Spleen (tissue), 11 donors: ENCODE measurements at regions not wholly inside any gene's neighbourhood (a gene's known extent, or its start where the extent isn't known, plus 50 kb on each side); places are given as distances from the start of the nearest gene placed in this dataset.

Source experiments
- DNase-seq: peaks from one replicate; pipeline ENCODE4 v3.0.0-alpha.2; 2020
- H3K27ac ChIP-seq, 8 donors: fragments of 200-600 bp; sonication (generic) in 7 of 8; 1 replicate in 4 of 8; 2 replicates in 4 of 8; pipeline versions ENCODE4 v1.5.0 to v1.8.0; 2016 to 2021; ENCODE audit warnings: inconsistent platforms in 4 of 8, mild to moderate bottlenecking in 4 of 8, moderate library complexity in 1 of 8
- H3K27me3 ChIP-seq, 7 donors: fragments of 200-600 bp; sonication (generic) in 6 of 7; replicated peaks in 1 of 7; 1 replicate in 4 of 7; 2 replicates in 3 of 7; pipeline versions ENCODE4 v1.5.0 to v1.8.0; 2016 to 2021; ENCODE audit warnings: inconsistent platforms in 3 of 7, mild to moderate bottlenecking in 1 of 7
- H3K36me3 ChIP-seq, 6 donors: fragments of 200-600 bp; sonication (generic) in 5 of 6; 1 replicate in 4 of 6; 2 replicates in 2 of 6; pipeline versions ENCODE4 v1.5.0 to v1.8.0; 2016 to 2021; ENCODE audit warnings: inconsistent platforms in 2 of 6
- H3K4me1 ChIP-seq, 6 donors: fragments of 200-600 bp; sonication (generic) in 5 of 6; 1 replicate in 3 of 6; 2 replicates in 3 of 6; pipeline versions ENCODE4 v1.5.0 to v1.8.0; 2016 to 2021; ENCODE audit warnings: inconsistent platforms in 3 of 6
- H3K4me3 ChIP-seq, 8 donors: fragments of 200-600 bp; sonication (generic) in 7 of 8; 1 replicate in 4 of 8; 2 replicates in 4 of 8; pipeline versions ENCODE4 v1.5.0 to v1.8.0; 2016 to 2021; ENCODE audit warnings: inconsistent platforms in 4 of 8, mild to moderate bottlenecking in 4 of 8, moderate library complexity in 2 of 8
- H3K9me3 ChIP-seq, 8 donors: fragments of 200-600 bp; sonication (generic) in 7 of 8; 1 replicate in 4 of 8; 2 replicates in 4 of 8; pipeline versions ENCODE4 v1.5.0 to v1.8.0; 2016 to 2021; ENCODE audit warnings: inconsistent platforms in 4 of 8
- CTCF ChIP-seq, 11 experiments: fragments of 200-600 bp in 7 of 11; fragments of 450-650 bp in 4 of 11; sonication (generic) in 4 of 11; IDR thresholded peaks in 8 of 11; conservative IDR thresholded peaks in 3 of 11; 1 replicate in 7 of 11; 2 replicates in 4 of 11; pipeline versions ENCODE4 v1.4.0 to v1.8.0; 2016 to 2021; ENCODE audit warnings: antibody characterized with exemption in 11 of 11, inconsistent platforms in 4 of 11, mild to moderate bottlenecking in 1 of 11
- POLR2A ChIP-seq, 3 donors: fragments of 450-650 bp; IDR thresholded peaks; one replicate each; pipeline ENCODE4 v1.5.1; 2017; ENCODE audit warnings: antibody characterized with exemption in 3 of 3, mild to moderate bottlenecking in 1 of 3
- POLR2AphosphoS5 ChIP-seq, 3 donors: sonication (generic); formaldehyde crosslinking; IDR thresholded peaks; one replicate each; pipeline ENCODE4 v1.5.1; 2017; ENCODE audit warnings: antibody characterized with exemption in 3 of 3
- WGBS, 5 donors: extraction: QIAGEN DNeasy Blood & Tissue Kit in 3 of 5; methylation state at CpG; one replicate each; pipeline versions ENCODE4 v1.1.5 to v1.1.7; 2013 to 2018; 5-methylcytosine and 5-hydroxymethylcytosine counted together
- intact Hi-C: fragments of 100-400 bp; cut with DNase I; formaldehyde crosslinking; loops from one replicate; pipeline ENCODE4 v1.15.0; 2023; ENCODE audit warnings: low total_unique reads
- donor health status: healthy with polysubstance abuse.
- donor health status: DM: no; HTN: no; CAD: no; lungs with moderate emphysema.
- donor health status: DM: no; HTN: no; CAD: no.
- donor health status: Bipolar disorder and iron deficiency.
- donor health status: healthy.
- donor health status: DM: no; HTN: no; CAD: no.
- donor health status: DM: yes; HTN: yes; CAD: no.

GRCh38 chr18:47403317-47403716 is 151.9 kb upstream of the SKOR2 start:
- intact Hi-C loops = no loop called here
- Histone ChIP-seq H3K27me3 (peaks cover 0 to 5% (median 0%) of the 10 kb centered on the region in 7 donors), H3K36me3 (no peaks in the 10 kb centered on the region), H3K9me3 (no peaks in the 10 kb centered on the region), H3K4me1 (no peaks in the 10 kb centered on the region), H3K27ac (no peak overlapping the region), H3K4me3 (no peak overlapping the region)
- 46 to 66% (median 61%) methylated on average over 8 of the region's 8 CpGs for WGBS, 5 donors
- no peak for DNase-seq
- TF ChIP-seq POLR2AphosphoS5 (IDR thresholded peaks at IDR 0.05) = no peak
- TF ChIP-seq POLR2A (IDR thresholded peaks at IDR 0.05) = no peak
- TF ChIP-seq CTCF (IDR thresholded peaks at IDR 0.05 in 8 of 11, conservative IDR thresholded peaks at IDR 0.05 in 3 of 11) = no peak

- no peaks in the 10 kb centered on the region for H3K4me1 ChIP-seq
- intact Hi-C loops = no loop called here
- no peak overlapping the region for H3K27ac ChIP-seq
- H3K9me3 ChIP-seq = peaks cover 0 to 11% (median 7%) of the 10 kb centered on the region in 8 donors
- H3K36me3 ChIP-seq = no peaks in the 10 kb centered on the region
- WGBS, 5 donors = 56 to 82% (median 69%) methylated on average over 1 of the region's 1 CpG
- no peak for DNase-seq
- no peak overlapping the region for H3K4me3 ChIP-seq
- peaks cover 0 to 16% (median 0%) of the 10 kb centered on the region in 7 donors for H3K27me3 ChIP-seq
- TF ChIP-seq POLR2AphosphoS5 (IDR thresholded peaks at IDR 0.05) (no peak), CTCF (IDR thresholded peaks at IDR 0.05 in 8 of 11, conservative IDR thresholded peaks at IDR 0.05 in 3 of 11) (no peak), POLR2A (IDR thresholded peaks at IDR 0.05) (no peak)
These were observed 148.0 kb upstream of the SKOR2 start for GRCh38 chr18:47399475-47399874.

GRCh38 chr18:47397671-47398319 is 146.3 kb upstream of the SKOR2 start:
- H3K4me1 ChIP-seq = no peaks in the 10 kb centered on the region
- WGBS, 5 donors = 27 to 40% (median 34%) methylated on average over 9 of the region's 9 CpGs
- no peaks in the 10 kb centered on the region for H3K36me3 ChIP-seq
- peaks cover 0 to 16% (median 0%) of the 10 kb centered on the region in 7 donors for H3K27me3 ChIP-seq
- peak in 4 of 11 experiments; percentile 8 to 36 (median 22) for TF ChIP-seq CTCF (IDR thresholded peaks at IDR 0.05 in 8 of 11, conservative IDR thresholded peaks at IDR 0.05 in 3 of 11)
- no peak for TF ChIP-seq POLR2AphosphoS5 (IDR thresholded peaks at IDR 0.05)
- TF ChIP-seq POLR2A (IDR thresholded peaks at IDR 0.05) = no peak
- H3K9me3 ChIP-seq = peaks cover 0 to 11% (median 7%) of the 10 kb centered on the region in 8 donors
- intact Hi-C loops = no loop called here
- no peak overlapping the region for H3K4me3 ChIP-seq
- DNase-seq = no peak
- no peak overlapping the region for H3K27ac ChIP-seq

- Histone ChIP-seq H3K27me3 (peaks cover 0 to 27% (median 0%) of the 10 kb centered on the region in 7 donors), H3K4me3 (no peak overlapping the region), H3K9me3 (no peaks in the 10 kb centered on the region), H3K4me1 (no peaks in the 10 kb centered on the region), H3K27ac (no peak overlapping the region), H3K36me3 (no peaks in the 10 kb centered on the region)
- 77 to 100% (median 88%) methylated on average over 1 of the region's 1 CpG for WGBS, 5 donors
- TF ChIP-seq POLR2A (IDR thresholded peaks at IDR 0.05) = no peak
- TF ChIP-seq POLR2AphosphoS5 (IDR thresholded peaks at IDR 0.05) = no peak
- no peak for TF ChIP-seq CTCF (IDR thresholded peaks at IDR 0.05 in 8 of 11, conservative IDR thresholded peaks at IDR 0.05 in 3 of 11)
- DNase-seq = no peak
- intact Hi-C loops = no loop called here
These were observed 140.2 kb upstream of the SKOR2 start for GRCh38 chr18:47391665-47392064.
